Kidney (tissue), 13 donors: ENCODE measurements at regions not wholly inside any gene's neighbourhood (a gene's known extent, or its start where the extent isn't known, plus 50 kb on each side); places are given as distances from the start of the nearest gene placed in this dataset.

Source experiments
- DNase-seq, 5 donors: peaks; one replicate each; pipeline ENCODE4 v3.0.0-alpha.2; 2013 to 2020
- FAIRE-seq: peaks from 2 replicates; lab custom pipeline; 2012; peaks lifted over from hg19 to GRCh38; lab: Jason Lieb, UNC
- H3K27ac ChIP-seq, 2 donors: one replicate each; pipeline ENCODE4 v1.7.0; 2013; ENCODE audit warnings: low read depth in 2 of 2, low read length in 2 of 2, inconsistent platforms in 1 of 2
- H3K27me3 ChIP-seq: one replicate; pipeline ENCODE4 v1.7.1; 2013; ENCODE audit warnings: low read length, inconsistent platforms; ENCODE audit not compliant: control insufficient read depth, insufficient read depth
- H3K36me3 ChIP-seq, 3 donors: one replicate each; pipeline versions ENCODE4 v1.7.0 to v1.7.1; 2013; ENCODE audit warnings: low read length in 3 of 3, control low read depth in 1 of 3, inconsistent platforms in 1 of 3; ENCODE audit not compliant: insufficient read depth in 3 of 3, control insufficient read depth in 2 of 3
- H3K4me1 ChIP-seq, 3 donors: one replicate each; pipeline versions ENCODE4 v1.7.0 to v1.7.1; 2013; ENCODE audit warnings: low read length in 3 of 3, inconsistent platforms in 1 of 3, low read depth in 1 of 3; ENCODE audit not compliant: control insufficient read depth in 2 of 3, insufficient read depth in 2 of 3
- H3K4me3 ChIP-seq, 3 donors: one replicate each; pipeline versions ENCODE4 v1.7.0 to v1.8.1; 2013; ENCODE audit warnings: low read length in 3 of 3, control low read depth in 1 of 3, inconsistent platforms in 1 of 3
- H3K9ac ChIP-seq, 3 donors: one replicate each; pipeline versions ENCODE4 v1.7.0 to v1.7.1; 2013; ENCODE audit warnings: low read length in 3 of 3, control low read depth in 1 of 3, inconsistent platforms in 1 of 3
- H3K9me3 ChIP-seq, 3 donors: one replicate each; pipeline versions ENCODE4 v1.7.0 to v1.7.1; 2013; ENCODE audit warnings: low read length in 3 of 3, control low read depth in 1 of 3, inconsistent platforms in 1 of 3; ENCODE audit not compliant: control insufficient read depth in 2 of 3, insufficient read depth in 1 of 3
- intact Hi-C: fragments of 100-400 bp; cut with DNase I; formaldehyde crosslinking; loops from one replicate; pipeline ENCODE4 v1.11.1; 2022
- TF ChIP-seq, protein P1 (sequence below): IDR thresholded peaks from 3 replicates; pipeline ENCODE4 v1.5.1; 2012; ENCODE audit warnings: mild to moderate bottlenecking, moderate library complexity, borderline replicate concordance; ENCODE audit not compliant: insufficient read depth; ENCODE audit errors: extremely low read depth
- donor health status: control.
- donor health status: control.
- donor health status: control.
- donor health status: control.
- donor health status: control.
- donor health status: DM: yes; HTN: yes; CAD: no.
- donor health status: Normal renal cell carcinoma (clear cell type).

DNA sequence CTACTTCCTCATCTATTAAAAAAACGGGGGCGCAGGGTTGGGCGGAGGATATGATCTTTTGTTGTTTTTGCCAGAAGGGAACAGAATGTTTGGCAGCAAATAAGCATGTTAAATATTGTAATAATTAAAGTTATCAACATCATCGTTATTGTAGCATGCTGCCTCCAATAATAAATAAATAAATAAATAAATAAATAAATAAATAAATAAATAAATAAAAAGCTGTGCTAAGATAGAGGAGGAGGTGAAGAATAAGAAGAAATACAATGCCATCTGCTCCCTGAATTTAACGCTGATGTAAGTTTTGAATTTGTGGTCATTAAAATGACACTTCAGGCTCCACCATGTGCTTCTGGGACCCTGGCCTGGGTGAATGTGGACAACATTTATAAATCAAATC is 508.0 kb upstream of the TNC start:
- Histone ChIP-seq H3K27ac (no peak overlapping the region), H3K9me3 (peaks cover 0 to 5% (median 0%) of the 10 kb centered on the region in 3 donors), H3K9ac (no peak overlapping the region), H3K36me3 (no peaks in the 10 kb centered on the region), H3K27me3 (no peaks in the 10 kb centered on the region), H3K4me3 (no peak overlapping the region), H3K4me1 (no peaks in the 10 kb centered on the region)
- no peak for DNase-seq
- TF ChIP-seq, protein P1, sequence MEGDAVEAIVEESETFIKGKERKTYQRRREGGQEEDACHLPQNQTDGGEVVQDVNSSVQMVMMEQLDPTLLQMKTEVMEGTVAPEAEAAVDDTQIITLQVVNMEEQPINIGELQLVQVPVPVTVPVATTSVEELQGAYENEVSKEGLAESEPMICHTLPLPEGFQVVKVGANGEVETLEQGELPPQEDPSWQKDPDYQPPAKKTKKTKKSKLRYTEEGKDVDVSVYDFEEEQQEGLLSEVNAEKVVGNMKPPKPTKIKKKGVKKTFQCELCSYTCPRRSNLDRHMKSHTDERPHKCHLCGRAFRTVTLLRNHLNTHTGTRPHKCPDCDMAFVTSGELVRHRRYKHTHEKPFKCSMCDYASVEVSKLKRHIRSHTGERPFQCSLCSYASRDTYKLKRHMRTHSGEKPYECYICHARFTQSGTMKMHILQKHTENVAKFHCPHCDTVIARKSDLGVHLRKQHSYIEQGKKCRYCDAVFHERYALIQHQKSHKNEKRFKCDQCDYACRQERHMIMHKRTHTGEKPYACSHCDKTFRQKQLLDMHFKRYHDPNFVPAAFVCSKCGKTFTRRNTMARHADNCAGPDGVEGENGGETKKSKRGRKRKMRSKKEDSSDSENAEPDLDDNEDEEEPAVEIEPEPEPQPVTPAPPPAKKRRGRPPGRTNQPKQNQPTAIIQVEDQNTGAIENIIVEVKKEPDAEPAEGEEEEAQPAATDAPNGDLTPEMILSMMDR, result no peak
- intact Hi-C loops, result no loop called here
- no peak for FAIRE-seq

DNA sequence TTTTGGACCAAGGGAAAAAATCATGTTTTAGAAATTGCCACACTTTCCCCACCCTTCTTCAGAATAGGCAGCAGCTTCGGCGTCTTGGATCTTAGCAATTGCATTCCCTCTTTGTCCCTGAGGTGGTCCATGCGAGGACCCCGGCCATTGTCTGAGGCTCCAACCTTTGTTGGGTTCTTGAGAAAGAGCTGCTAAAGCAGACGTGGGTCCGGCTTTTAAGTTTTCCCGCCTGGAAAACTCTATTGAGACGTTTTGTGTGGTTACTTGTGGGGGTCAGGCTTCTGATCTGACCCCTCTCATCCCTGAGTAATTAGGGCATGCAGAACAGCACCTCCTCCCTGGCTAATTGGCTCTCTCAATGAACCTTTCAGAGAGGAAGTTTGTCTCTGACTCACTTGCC is 509.6 kb upstream of the TNC start:
- intact Hi-C loops, result no loop called here
- Histone ChIP-seq H3K9ac (no peak overlapping the region), H3K4me3 (no peak overlapping the region), H3K9me3 (no peaks in the 10 kb centered on the region), H3K36me3 (no peaks in the 10 kb centered on the region), H3K27ac (no peak overlapping the region), H3K27me3 (no peaks in the 10 kb centered on the region), H3K4me1 (no peaks in the 10 kb centered on the region)
- TF ChIP-seq, protein P1, result no peak
- no peak for DNase-seq
- FAIRE-seq, result no peak

DNA sequence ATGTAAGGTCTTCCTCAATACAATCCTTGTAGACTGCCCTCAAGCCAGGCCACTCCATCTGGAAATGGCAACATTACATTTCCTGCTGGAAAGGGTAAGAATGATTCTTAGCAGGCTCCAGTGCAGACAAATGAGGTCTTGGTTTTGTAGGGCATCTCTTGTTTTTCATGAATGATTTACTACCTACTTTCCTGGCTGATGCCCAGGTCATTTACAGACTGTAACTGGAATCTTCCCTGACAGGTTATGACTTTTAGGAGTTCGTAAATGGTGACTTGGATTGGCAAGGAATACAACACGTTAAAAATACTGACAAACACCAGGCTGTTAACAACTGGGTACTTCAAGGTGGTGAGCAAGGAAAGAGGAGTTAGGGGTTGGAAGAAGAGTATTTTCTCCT is 510.5 kb upstream of the TNC start:
- no peak for DNase-seq
- intact Hi-C loops, result no loop called here
- FAIRE-seq, result no peak
- no peaks in the 10 kb centered on the region for H3K4me1 ChIP-seq
- no peak overlapping the region for H3K27ac ChIP-seq
- no peaks in the 10 kb centered on the region for H3K9me3 ChIP-seq
- no peaks in the 10 kb centered on the region for H3K27me3 ChIP-seq
- TF ChIP-seq, protein P1, result no peak
- no peaks in the 10 kb centered on the region for H3K36me3 ChIP-seq
- no peak overlapping the region for H3K4me3 ChIP-seq
- H3K9ac ChIP-seq, result no peak overlapping the region
